ENCODE measurements at regions not wholly inside any gene's neighbourhood (a gene's known extent, or its start where the extent isn't known, plus 50 kb on each side); places are given as distances from the start of the nearest gene placed in this dataset.

GRCh38 chr14:58771016-58771415 is 133.3 kb downstream of the DACT1 start:
- TF ChIP-seq POLR2A (IDR thresholded peaks at IDR 0.05) (no peak), CTCF (IDR thresholded peaks at IDR 0.05 in 4 of 5, conservative IDR thresholded peaks at IDR 0.05 in 1 of 5) (no peak)

Data from gastrocnemius medialis (tissue), 4 donors.